LNCaP clone FGC (cell line): ENCODE measurements at regions not wholly inside any gene's neighbourhood (a gene's known extent, or its start where the extent isn't known, plus 50 kb on each side); places are given as distances from the start of the nearest gene placed in this dataset.

Experiments
- DNase-seq: peaks from one replicate; pipeline ENCODE4 v3.0.0-alpha.2; 2011; ENCODE audit warnings: low read depth
- H3K4me3 ChIP-seq: 2 replicates; pipeline ENCODE4 v1.5.1; 2011; ENCODE audit warnings: mild to moderate bottlenecking, low read depth, low read length, control low read depth
- TF ChIP-seq, protein P1 (sequence below): IDR thresholded peaks from 2 replicates; pipeline ENCODE4 v1.5.1; 2012; ENCODE audit warnings: mild to moderate bottlenecking; ENCODE audit not compliant: control insufficient read depth, insufficient read depth; ENCODE audit errors: extremely low read depth

DNA sequence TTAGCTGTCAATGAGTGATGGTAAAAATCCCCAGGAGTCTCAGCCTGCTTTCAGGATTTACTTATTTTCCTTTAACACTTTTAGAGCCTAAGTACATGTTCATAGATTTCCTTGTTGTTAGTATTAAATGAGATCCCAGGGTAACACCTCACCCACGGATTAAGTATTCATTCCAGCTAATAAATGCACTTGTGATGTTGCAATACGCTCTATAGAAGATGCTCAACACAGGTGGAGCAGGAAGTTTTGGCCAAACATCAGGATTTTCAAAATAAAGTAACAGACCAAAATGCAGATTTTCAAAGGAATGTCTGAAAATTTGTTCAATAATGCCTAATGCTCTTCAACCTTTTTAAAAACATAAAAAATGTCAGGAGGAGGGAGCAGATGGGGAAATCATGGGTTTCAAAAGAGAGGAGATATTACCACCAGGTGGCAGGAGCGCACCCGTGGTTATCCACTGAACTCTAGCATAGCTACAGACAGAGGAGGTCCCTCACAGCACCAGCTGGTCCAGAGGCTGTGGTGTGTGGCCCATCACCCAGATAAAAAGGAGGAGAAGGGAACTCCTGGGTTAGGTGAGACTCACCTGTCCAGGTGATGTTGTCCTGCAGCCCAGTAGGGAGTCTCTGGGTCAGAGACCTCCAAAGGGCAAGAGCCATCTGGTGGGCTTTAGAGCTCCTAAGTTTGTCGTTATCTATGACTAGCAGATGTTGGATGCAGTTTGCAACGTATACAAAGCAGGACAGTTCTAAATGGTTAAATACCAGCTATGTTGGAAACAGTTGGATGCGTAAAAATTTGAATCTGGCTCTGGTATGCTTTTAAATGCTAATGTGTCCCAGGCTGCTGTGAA lies 1158.4 kb upstream of the TMEM132C start:
- DNase-seq: no peak
- no peak overlapping the region for H3K4me3 ChIP-seq
- TF ChIP-seq, protein P1, sequence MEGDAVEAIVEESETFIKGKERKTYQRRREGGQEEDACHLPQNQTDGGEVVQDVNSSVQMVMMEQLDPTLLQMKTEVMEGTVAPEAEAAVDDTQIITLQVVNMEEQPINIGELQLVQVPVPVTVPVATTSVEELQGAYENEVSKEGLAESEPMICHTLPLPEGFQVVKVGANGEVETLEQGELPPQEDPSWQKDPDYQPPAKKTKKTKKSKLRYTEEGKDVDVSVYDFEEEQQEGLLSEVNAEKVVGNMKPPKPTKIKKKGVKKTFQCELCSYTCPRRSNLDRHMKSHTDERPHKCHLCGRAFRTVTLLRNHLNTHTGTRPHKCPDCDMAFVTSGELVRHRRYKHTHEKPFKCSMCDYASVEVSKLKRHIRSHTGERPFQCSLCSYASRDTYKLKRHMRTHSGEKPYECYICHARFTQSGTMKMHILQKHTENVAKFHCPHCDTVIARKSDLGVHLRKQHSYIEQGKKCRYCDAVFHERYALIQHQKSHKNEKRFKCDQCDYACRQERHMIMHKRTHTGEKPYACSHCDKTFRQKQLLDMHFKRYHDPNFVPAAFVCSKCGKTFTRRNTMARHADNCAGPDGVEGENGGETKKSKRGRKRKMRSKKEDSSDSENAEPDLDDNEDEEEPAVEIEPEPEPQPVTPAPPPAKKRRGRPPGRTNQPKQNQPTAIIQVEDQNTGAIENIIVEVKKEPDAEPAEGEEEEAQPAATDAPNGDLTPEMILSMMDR: peak; percentile 72

DNA sequence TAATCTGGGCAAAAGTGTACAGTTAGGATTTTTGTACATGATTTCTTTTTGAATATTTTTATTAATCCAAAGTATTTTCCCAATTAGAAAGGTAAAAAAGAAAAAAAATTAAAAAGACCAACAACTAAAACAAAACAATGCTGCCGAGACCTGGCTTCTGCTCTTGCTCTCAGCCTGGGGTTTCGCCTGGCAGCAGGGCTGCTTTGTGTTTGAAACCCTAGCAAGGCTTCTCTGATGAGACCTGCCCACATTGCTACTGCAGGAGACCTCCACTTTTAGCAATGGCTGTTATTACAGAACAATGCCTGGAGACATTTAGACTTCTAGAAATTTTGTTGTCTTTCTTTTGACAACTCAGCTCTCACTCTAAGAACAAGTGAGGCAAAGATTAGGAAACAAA lies 1153.0 kb upstream of the TMEM132C start:
- TF ChIP-seq, protein P1: no peak
- no peak for DNase-seq

GRCh38 chr12:127115468-127116035 lies 1151.4 kb upstream of the TMEM132C start:
- DNase-seq: no peak
- TF ChIP-seq, protein P1: no peak
- no peak overlapping the region for H3K4me3 ChIP-seq

More for the DNA sequence above, 1153.0 kb upstream of the TMEM132C start:
- H3K4me3 ChIP-seq: no peak overlapping the region

GRCh38 chr12:127118251-127118650 lies 1148.7 kb upstream of the TMEM132C start:
- no peak overlapping the region for H3K4me3 ChIP-seq
- peak; percentile 82 for DNase-seq
- TF ChIP-seq, protein P1: no peak

- H3K4me3 ChIP-seq: no peak overlapping the region
- no peak for DNase-seq
- TF ChIP-seq, protein P1: no peak
These were observed 1147.3 kb upstream of the TMEM132C start for GRCh38 chr12:127119600-127120140.

DNA sequence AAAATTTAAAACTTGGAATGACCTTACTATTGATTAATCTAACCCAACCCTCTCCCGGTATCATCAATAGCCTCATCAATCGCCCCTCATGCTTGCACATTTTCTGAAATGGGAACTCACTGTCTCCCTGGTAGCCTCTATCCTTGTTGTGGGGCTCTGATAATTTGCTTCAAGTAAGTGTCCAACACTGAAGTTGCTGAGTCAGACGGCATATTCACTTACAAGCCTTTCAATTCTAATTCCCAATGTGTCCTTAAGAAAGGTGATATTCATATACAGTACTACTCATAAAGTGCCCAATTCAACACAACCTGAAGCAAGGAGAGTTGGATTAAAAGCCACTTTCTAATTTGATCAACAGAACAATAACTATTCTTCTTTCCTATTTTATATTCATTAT lies 1146.1 kb upstream of the TMEM132C start:
- DNase-seq: no peak
- TF ChIP-seq, protein P1: no peak
- no peak overlapping the region for H3K4me3 ChIP-seq
